Gastroesophageal sphincter (tissue), 4 donors: ENCODE measurements at regions not wholly inside any gene's neighbourhood (a gene's known extent, or its start where the extent isn't known, plus 50 kb on each side); places are given as distances from the start of the nearest gene placed in this dataset.
"Not testable (repeated sequence)": the region's sequence is repeated elsewhere in the genome, so short reads cannot be mapped to it uniquely, and the experiment has no call there.

Experiments
- ATAC-seq: fragments of 150-250 bp; one replicate; pipeline ENCODE4 v1.9.1; 2016; ENCODE audit warnings: mild to moderate bottlenecking, moderate library complexity
- H3K27ac ChIP-seq, 4 donors: fragments of 200-600 bp; sonication (generic) in 3 of 4; 1 replicate in 3 of 4; 2 replicates in 1 of 4; pipeline ENCODE4 v1.5.1; 2016 to 2019
- H3K27me3 ChIP-seq: fragments of 200-600 bp; sonication (generic); one replicate; pipeline ENCODE4 v1.5.1; 2019
- H3K36me3 ChIP-seq, 2 donors: fragments of 200-600 bp; sonication (generic); one replicate each; pipeline ENCODE4 v1.5.1; 2019; ENCODE audit warnings: control low read depth in 1 of 2
- H3K4me1 ChIP-seq, 3 donors: fragments of 200-600 bp; sonication (generic); 1 replicate in 2 of 3; 2 replicates in 1 of 3; pipeline ENCODE4 v1.5.1; 2016 to 2019; ENCODE audit warnings: control low read depth in 2 of 3
- H3K4me3 ChIP-seq, 2 donors: fragments of 200-600 bp; sonication (generic); one replicate each; pipeline ENCODE4 v1.5.1; 2019; ENCODE audit warnings: mild to moderate bottlenecking in 1 of 2, moderate library complexity in 1 of 2
- H3K9me3 ChIP-seq, 3 donors: fragments of 200-600 bp; sonication (generic); one replicate each; pipeline ENCODE4 v1.5.1; 2017 to 2019; ENCODE audit warnings: control low read depth in 2 of 3
- CTCF ChIP-seq, 4 experiments: fragments of 200-600 bp in 2 of 4; fragments of 450-650 bp in 2 of 4; sonication (generic) in 1 of 4; IDR thresholded peaks; one replicate each; pipeline ENCODE4 v1.5.1; 2017 to 2019; ENCODE audit warnings: antibody characterized with exemption in 4 of 4, mild to moderate bottlenecking in 2 of 4, moderate library complexity in 2 of 4
- EP300 ChIP-seq: sonication (generic); formaldehyde crosslinking; IDR thresholded peaks from one replicate; pipeline ENCODE4 v1.6.1; 2017; ENCODE audit warnings: antibody characterized with exemption, mild to moderate bottlenecking
- POLR2A ChIP-seq, 2 donors: fragments of 450-650 bp; IDR thresholded peaks; one replicate each; pipeline ENCODE4 v1.6.1; 2017; ENCODE audit warnings: antibody characterized with exemption in 2 of 2, mild to moderate bottlenecking in 2 of 2, moderate library complexity in 1 of 2
- POLR2AphosphoS5 ChIP-seq: sonication (generic); formaldehyde crosslinking; IDR thresholded peaks from one replicate; pipeline ENCODE4 v1.6.1; 2017; ENCODE audit warnings: antibody characterized with exemption
- WGBS, 2 donors: methylation state at CpG; one replicate each; pipeline ENCODE4 v1.1.5; 2018; ENCODE audit warnings: low coverage in 1 of 2; 5-methylcytosine and 5-hydroxymethylcytosine counted together

GRCh38 chrX:43448688-43449087 lies 207.4 kb upstream of the MAOA start:
- H3K4me1 ChIP-seq: no peaks in the 10 kb centered on the region
- no peak for ATAC-seq
- TF ChIP-seq EP300 (no peak), POLR2A (IDR thresholded peaks at IDR 0.05) (no peak), CTCF (IDR thresholded peaks at IDR 0.05) (no peak)
- no peaks in the 10 kb centered on the region for H3K27me3 ChIP-seq
- peaks cover 0 to 20% (median 0%) of the 10 kb centered on the region in 3 donors for H3K9me3 ChIP-seq
- no peak overlapping the region for H3K27ac ChIP-seq
- 33% methylated on average over 1 of the region's 1 CpG; no CpG with 5 or more reads in 1 of the 2 donors for WGBS, 2 donors
- H3K4me3 ChIP-seq: no peak overlapping the region
- no peaks in the 10 kb centered on the region for H3K36me3 ChIP-seq

- Histone ChIP-seq H3K9me3 (peaks cover 0 to 20% (median 0%) of the 10 kb centered on the region in 3 donors), H3K36me3 (no peaks in the 10 kb centered on the region), H3K27ac (no peak overlapping the region), H3K27me3 (no peaks in the 10 kb centered on the region), H3K4me3 (no peak overlapping the region), H3K4me1 (no peaks in the 10 kb centered on the region)
- 47 to 57% methylated on average over 3 to 4 of the region's 4 CpGs for WGBS, 2 donors
- TF ChIP-seq EP300: no peak
- no peak for TF ChIP-seq CTCF (IDR thresholded peaks at IDR 0.05)
- TF ChIP-seq POLR2A (IDR thresholded peaks at IDR 0.05): no peak
- no peak for TF ChIP-seq POLR2AphosphoS5
- no peak for ATAC-seq
Observed at GRCh38 chrX:43450355-43450754, 205.7 kb upstream of the MAOA start.

GRCh38 chrX:43451976-43452686 lies 204.0 kb upstream of the MAOA start:
- not testable (repeated sequence) for H3K27me3 ChIP-seq, H3K36me3 ChIP-seq, H3K4me1 ChIP-seq, H3K4me3 ChIP-seq, H3K27ac ChIP-seq, ATAC-seq
- peaks cover 0 to 20% (median 0%) of the 10 kb centered on the region in 3 donors for H3K9me3 ChIP-seq
- 100% methylated on average over 1 of the region's 4 CpGs; no CpG with 5 or more reads in 1 of the 2 donors for WGBS, 2 donors

- TF ChIP-seq CTCF (IDR thresholded peaks at IDR 0.05): no peak
- no peak for TF ChIP-seq POLR2A (IDR thresholded peaks at IDR 0.05)
- no peak for TF ChIP-seq EP300
- TF ChIP-seq POLR2AphosphoS5: no peak
- WGBS, 2 donors: 78 to 100% methylated on average over 1 to 3 of the region's 3 CpGs
- Histone ChIP-seq H3K27ac (no peak overlapping the region), H3K4me1 (no peaks in the 10 kb centered on the region), H3K9me3 (peaks cover 0 to 20% (median 0%) of the 10 kb centered on the region in 3 donors), H3K36me3 (no peaks in the 10 kb centered on the region), H3K4me3 (no peak overlapping the region), H3K27me3 (no peaks in the 10 kb centered on the region)
- ATAC-seq: no peak
Observed at GRCh38 chrX:43456063-43456462, 200.0 kb upstream of the MAOA start.

GRCh38 chrX:43456906-43457305 lies 199.2 kb upstream of the MAOA start:
- ATAC-seq: no peak
- TF ChIP-seq CTCF (IDR thresholded peaks at IDR 0.05) (no peak), POLR2AphosphoS5 (no peak), EP300 (no peak), POLR2A (IDR thresholded peaks at IDR 0.05) (no peak)
- 70 to 100% methylated on average over 1 to 2 of the region's 2 CpGs for WGBS, 2 donors
- no peaks in the 10 kb centered on the region for H3K36me3 ChIP-seq
- H3K4me1 ChIP-seq: no peaks in the 10 kb centered on the region
- H3K27me3 ChIP-seq: no peaks in the 10 kb centered on the region
- H3K4me3 ChIP-seq: no peak overlapping the region
- H3K27ac ChIP-seq: no peak overlapping the region
- H3K9me3 ChIP-seq: peaks cover 0 to 15% (median 0%) of the 10 kb centered on the region in 3 donors
